ENCODE measurements at regions not wholly inside any gene's neighbourhood (a gene's known extent, or its start where the extent isn't known, plus 50 kb on each side); places are given as distances from the start of the nearest gene placed in this dataset.

- Histone ChIP-seq H3K27me3 (no peaks in the 10 kb centered on the region), H3K4me3 (ENCODE audit: low read depth in 1 of 2, low read length in 1 of 2) (no peak overlapping the region), H3K4me1 (ENCODE audit: control insufficient read depth in 1 of 2, insufficient read depth in 1 of 2, low read depth in 1 of 2, low read length in 1 of 2) (peaks cover 0 to 7% of the 10 kb centered on the region in 2 experiments), H3K9me3 (no peaks in the 10 kb centered on the region), H3K27ac (no peak overlapping the region), H3K36me3 (no peaks in the 10 kb centered on the region)
- no peak for TF ChIP-seq CTCF (IDR thresholded peaks at IDR 0.05)
Observed at GRCh38 chr6:2596222-2596621, 154.5 kb downstream of the MYLK4 start.

- H3K27ac ChIP-seq, result no peak overlapping the region
- no peaks in the 10 kb centered on the region for H3K36me3 ChIP-seq
- H3K4me3 ChIP-seq (ENCODE audit: low read depth in 1 of 2, low read length in 1 of 2), result no peak overlapping the region
- H3K4me1 ChIP-seq (ENCODE audit: control insufficient read depth in 1 of 2, insufficient read depth in 1 of 2, low read depth in 1 of 2, low read length in 1 of 2), result peaks cover 0 to 7% of the 10 kb centered on the region in 2 experiments
- no peak for TF ChIP-seq CTCF (IDR thresholded peaks at IDR 0.05)
- no peaks in the 10 kb centered on the region for H3K27me3 ChIP-seq
- H3K9me3 ChIP-seq, result no peaks in the 10 kb centered on the region
Observed at GRCh38 chr6:2594868-2595267, 155.9 kb downstream of the MYLK4 start.

- no peaks in the 10 kb centered on the region for H3K36me3 ChIP-seq
- H3K4me1 ChIP-seq (ENCODE audit: control insufficient read depth in 1 of 2, insufficient read depth in 1 of 2, low read depth in 1 of 2, low read length in 1 of 2), result peaks cover 0 to 7% of the 10 kb centered on the region in 2 experiments
- TF ChIP-seq CTCF (IDR thresholded peaks at IDR 0.05), result no peak
- no peaks in the 10 kb centered on the region for H3K27me3 ChIP-seq
- no peak overlapping the region for H3K27ac ChIP-seq
- H3K9me3 ChIP-seq, result no peaks in the 10 kb centered on the region
- H3K4me3 ChIP-seq (ENCODE audit: low read depth in 1 of 2, low read length in 1 of 2), result no peak overlapping the region
Observed at GRCh38 chr6:2593167-2593566, 157.6 kb downstream of the MYLK4 start.

- no peaks in the 10 kb centered on the region for H3K36me3 ChIP-seq
- H3K27ac ChIP-seq, result no peak overlapping the region
- H3K9me3 ChIP-seq, result no peaks in the 10 kb centered on the region
- H3K4me3 ChIP-seq (ENCODE audit: low read depth in 1 of 2, low read length in 1 of 2), result no peak overlapping the region
- no peaks in the 10 kb centered on the region for H3K4me1 ChIP-seq (ENCODE audit: control insufficient read depth in 1 of 2, insufficient read depth in 1 of 2, low read depth in 1 of 2, low read length in 1 of 2)
- H3K27me3 ChIP-seq, result no peaks in the 10 kb centered on the region
- TF ChIP-seq CTCF (IDR thresholded peaks at IDR 0.05), result no peak
Observed at GRCh38 chr6:2589171-2589661, 161.5 kb downstream of the MYLK4 start.

GRCh38 chr6:2583459-2583858 is 167.3 kb downstream of the MYLK4 start:
- no peak overlapping the region for H3K4me3 ChIP-seq (ENCODE audit: low read depth in 1 of 2, low read length in 1 of 2)
- no peak for TF ChIP-seq CTCF (IDR thresholded peaks at IDR 0.05)
- H3K4me1 ChIP-seq (ENCODE audit: control insufficient read depth in 1 of 2, insufficient read depth in 1 of 2, low read depth in 1 of 2, low read length in 1 of 2), result no peaks in the 10 kb centered on the region
- no peak overlapping the region for H3K27ac ChIP-seq
- H3K27me3 ChIP-seq, result no peaks in the 10 kb centered on the region
- H3K9me3 ChIP-seq, result no peaks in the 10 kb centered on the region
- H3K36me3 ChIP-seq, result no peaks in the 10 kb centered on the region

- Histone ChIP-seq H3K27ac (no peak overlapping the region), H3K9me3 (no peaks in the 10 kb centered on the region), H3K36me3 (no peaks in the 10 kb centered on the region), H3K27me3 (no peaks in the 10 kb centered on the region), H3K4me1 (ENCODE audit: control insufficient read depth in 1 of 2, insufficient read depth in 1 of 2, low read depth in 1 of 2, low read length in 1 of 2) (no peaks in the 10 kb centered on the region), H3K4me3 (ENCODE audit: low read depth in 1 of 2, low read length in 1 of 2) (no peak overlapping the region)
- TF ChIP-seq CTCF (IDR thresholded peaks at IDR 0.05), result no peak
Observed at GRCh38 chr6:2582268-2582667, 168.5 kb downstream of the MYLK4 start.

Measured in neutrophil (primary cell).